GM21717 (cell line): ENCODE measurements at regions not wholly inside any gene's neighbourhood (a gene's known extent, or its start where the extent isn't known, plus 50 kb on each side); places are given as distances from the start of the nearest gene placed in this dataset.
"Not testable (repeated sequence)": the region's sequence is repeated elsewhere in the genome, so short reads cannot be mapped to it uniquely, and the experiment has no call there.

Experiments used
- ATAC-seq: cut with Tn5 transposase; IDR thresholded peaks from one replicate; pipeline ENCODE4 v1.9.1; 2021; ENCODE audit warnings: mild to moderate bottlenecking, moderate library complexity; ENCODE audit not compliant: unreplicated experiment

DNA sequence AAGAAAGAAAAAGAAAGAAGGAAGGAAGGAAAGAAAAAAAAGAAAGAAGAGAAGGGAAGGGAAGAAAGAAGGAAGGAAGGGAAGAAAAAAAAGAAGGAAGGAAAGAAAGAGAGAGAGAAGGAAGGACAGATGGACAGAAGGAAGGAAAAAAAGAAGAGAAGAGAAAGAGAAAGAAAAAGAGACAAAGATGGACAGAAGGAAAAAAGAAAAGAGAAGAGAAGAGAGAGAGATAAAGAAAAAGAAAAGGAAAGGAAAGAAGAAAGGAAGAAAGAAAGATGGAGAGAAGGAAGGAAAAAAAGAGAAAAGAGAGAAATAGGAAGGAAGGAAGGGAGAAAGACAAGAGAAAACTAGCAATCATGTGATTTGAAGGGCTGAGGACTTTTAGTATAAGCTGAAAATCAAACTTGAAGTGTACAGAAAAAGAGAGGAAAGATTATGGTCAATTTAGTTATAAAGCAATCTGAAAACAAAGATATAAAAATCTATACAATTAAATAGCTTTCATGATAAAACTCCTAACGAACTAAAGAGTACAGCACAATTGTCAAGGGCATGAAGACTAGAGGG, 115.3 kb downstream of the LTN1 start:
- no peak for ATAC-seq

GRCh38 chr21:28875078-28875477, 117.6 kb downstream of the LTN1 start:
- ATAC-seq, result no peak

DNA sequence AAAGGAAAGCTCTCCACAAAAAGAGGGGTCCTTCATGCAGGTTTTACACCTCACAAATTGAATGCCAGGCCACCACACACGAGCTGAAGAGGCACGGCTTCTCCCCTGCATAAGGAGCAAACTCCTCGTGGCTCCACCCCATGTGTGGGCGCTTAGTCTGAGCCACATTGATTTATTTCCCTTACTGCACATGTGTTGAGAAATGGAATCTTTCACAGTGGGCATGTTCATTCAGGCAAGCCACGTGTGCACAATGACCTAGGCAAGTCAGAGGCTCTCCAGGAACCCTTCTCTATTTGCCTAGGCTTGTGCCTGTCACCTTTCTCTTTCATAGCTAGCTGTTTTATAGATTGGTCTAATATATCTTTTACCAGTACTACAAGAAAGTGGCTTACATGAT, 120.5 kb downstream of the LTN1 start:
- no peak for ATAC-seq

GRCh38 chr21:28871388-28872010, 121.2 kb downstream of the LTN1 start:
- ATAC-seq, result no peak

GRCh38 chr21:28867401-28867800, 125.3 kb downstream of the LTN1 start:
- ATAC-seq, result no peak

DNA sequence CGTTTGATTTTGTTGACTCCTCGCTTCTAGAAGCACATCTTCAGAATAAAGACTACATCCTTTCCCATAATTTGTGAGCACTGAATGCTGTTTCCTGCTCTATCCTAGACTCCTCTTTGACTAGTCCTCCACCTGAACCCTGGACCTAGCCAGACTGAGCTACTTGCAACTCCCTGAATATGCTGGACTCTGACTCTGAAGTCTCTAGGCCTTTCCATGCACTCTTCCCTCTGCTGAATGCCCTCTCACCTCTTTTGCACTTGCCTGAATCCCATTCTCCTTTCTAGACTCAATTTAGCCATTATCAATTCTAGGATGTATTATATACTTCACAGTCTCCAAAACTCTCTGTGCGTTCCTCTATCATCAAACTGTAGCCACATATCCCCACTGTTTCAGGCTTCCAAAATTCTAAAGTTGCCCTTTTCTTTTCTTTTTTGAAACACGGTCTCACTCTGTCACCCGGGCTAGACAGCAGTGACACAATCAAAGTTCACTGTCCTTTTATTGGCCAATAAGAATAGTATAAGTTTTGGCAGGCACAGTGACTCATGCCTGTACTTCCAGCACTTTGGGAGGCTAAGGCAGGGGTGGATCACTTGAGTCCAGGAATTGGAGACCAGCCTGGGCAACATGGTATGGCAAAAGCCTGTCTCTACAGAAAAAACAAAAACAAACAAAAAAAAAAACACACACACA, 127.0 kb downstream of the LTN1 start:
- no peak for ATAC-seq

GRCh38 chr21:28858424-28858823, 134.3 kb downstream of the LTN1 start:
- no peak for ATAC-seq

DNA sequence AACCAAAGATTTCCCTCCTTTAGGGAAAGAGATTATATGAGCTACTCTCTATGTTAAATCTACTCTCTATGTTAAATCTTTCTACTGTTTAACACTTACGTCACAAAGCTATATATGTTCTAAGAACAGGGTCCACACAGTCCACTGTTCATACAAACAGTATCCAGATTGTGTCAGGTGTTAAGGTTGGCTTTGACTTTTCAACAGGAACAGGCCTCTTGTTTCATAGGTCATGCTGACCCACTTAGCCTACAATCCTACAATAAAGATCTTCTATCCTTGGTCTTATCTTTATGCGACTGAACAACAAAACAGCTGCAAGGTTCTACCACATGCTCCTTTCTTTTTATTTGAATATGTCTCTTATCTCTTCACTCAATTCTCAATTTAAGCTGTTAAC, 134.9 kb downstream of the LTN1 start:
- ATAC-seq, result no peak

- ATAC-seq, result no peak
Observed at GRCh38 chr21:28856588-28857250, 136.0 kb downstream of the LTN1 start.

DNA sequence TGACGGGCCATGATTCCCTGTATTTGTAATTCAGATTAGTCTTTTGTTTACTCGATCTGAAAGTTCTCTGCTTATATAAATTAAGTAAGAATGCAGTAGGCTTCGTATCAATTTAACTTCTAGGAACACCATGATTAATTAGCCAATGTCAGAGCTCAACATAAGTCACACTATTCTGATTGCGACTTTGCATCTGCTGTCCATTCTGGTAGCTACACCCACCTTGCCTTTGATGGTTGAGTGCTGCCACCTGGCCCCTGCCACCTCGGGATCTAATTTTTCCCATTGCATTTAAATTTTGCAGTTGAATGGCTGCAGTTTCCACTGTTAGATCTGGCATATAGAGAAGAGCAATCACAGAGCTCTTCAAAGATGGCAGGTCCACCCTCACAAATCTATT, 140.0 kb downstream of the LTN1 start:
- ATAC-seq, result no peak

- no peak for ATAC-seq
Observed at GRCh38 chr21:28851645-28852044, 141.0 kb downstream of the LTN1 start.

GRCh38 chr21:28839237-28839636, 153.4 kb downstream of the LTN1 start:
- not testable (repeated sequence) for ATAC-seq

GRCh38 chr21:28837426-28837825, 155.3 kb downstream of the LTN1 start:
- ATAC-seq, result not testable (repeated sequence)

DNA sequence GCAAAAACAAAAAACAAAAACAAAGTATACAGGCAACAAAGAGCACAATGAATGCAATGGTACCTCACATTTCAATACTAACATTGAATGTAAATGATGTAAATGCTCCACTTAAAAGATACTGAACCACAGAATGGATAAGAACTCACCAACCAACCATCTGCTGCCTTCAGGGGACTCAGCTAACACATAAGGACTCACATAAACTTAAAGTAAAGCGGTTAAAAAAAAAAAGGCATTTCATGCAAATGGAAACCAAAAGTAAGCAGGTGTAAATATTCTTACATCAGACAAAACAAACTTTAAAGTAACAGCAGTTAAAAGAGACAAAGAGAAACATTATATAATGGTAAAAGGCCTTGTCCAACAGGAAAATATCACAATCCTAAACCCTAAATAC, 156.1 kb downstream of the LTN1 start:
- not testable (repeated sequence) for ATAC-seq

DNA sequence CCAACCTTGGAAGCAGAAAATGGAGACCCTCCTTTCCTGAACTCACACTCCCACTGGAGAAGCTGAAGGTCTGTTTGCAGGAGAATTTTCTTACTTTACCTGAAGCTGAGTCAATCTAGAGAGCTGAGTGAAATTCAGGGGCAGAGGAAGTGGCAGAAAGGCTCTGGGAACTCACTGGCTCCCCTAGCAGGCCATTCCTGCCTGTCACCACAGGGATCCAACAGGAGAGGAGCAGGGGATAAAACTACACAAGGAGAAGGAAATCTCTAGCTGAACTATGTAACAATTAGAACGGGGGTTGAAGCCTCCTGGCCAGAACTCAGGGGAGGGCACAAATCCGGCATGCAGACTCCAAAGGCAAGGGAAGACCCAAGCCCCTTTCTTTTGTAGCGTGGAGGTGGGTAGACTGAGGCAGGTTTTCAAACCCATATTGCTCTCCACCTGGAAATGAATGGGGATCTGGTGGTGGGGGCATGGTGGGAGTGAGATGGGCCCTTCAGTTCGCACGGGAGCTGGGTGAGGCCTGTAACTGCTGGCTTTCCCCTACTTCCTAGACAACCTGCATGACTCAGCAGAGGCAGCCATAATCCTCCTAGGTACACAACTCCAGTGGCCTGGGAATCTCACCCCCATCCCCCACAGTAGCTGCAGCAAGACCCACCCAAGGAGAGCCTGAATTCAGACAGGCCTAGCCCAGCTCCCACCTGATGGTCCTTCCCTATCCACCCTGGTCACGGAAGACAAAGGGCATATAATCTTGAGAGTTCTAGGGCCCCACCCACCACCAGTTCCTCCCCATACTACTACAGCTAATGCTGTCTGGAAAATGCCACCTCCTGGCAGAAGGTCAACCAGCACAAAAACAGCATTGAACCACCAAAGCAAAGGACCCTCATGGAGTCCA, 158.1 kb downstream of the LTN1 start:
- no peak for ATAC-seq

- no peak for ATAC-seq
Observed at GRCh38 chr21:28833609-28834008, 159.1 kb downstream of the LTN1 start.

- ATAC-seq, result no peak
Observed at GRCh38 chr21:28833182-28833581, 159.5 kb downstream of the LTN1 start.

GRCh38 chr21:28832715-28833061, 160.0 kb downstream of the LTN1 start:
- no peak for ATAC-seq

GRCh38 chr21:28832013-28832714, 160.5 kb downstream of the LTN1 start:
- no peak for ATAC-seq

DNA sequence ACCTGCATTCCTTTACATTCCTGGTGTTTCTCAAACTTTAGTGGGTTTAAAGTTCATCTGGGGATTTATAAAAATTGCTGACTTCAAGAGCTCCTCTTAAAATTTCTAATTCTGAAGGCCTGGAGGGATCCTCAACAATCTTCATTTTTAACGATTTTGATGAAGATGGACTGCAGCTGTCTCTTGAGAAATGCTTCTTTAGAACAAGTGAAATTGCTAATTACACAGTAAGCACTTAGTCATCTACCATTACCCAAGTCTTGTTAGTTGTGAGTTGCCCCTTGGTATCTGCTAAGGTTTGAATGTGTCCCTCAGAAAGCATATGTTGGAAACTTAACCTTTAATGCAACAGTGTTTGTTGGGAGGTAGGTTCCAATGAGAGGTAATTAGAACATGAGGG, 163.7 kb downstream of the LTN1 start:
- no peak for ATAC-seq
